K562 (cell line): ENCODE measurements at regions not wholly inside any gene's neighbourhood (a gene's known extent, or its start where the extent isn't known, plus 50 kb on each side); places are given as distances from the start of the nearest gene placed in this dataset.

Experiments used
- ATAC-seq: fragments of 200-7000 bp; cut with Tn5 transposase; 3 replicates; pipeline ENCODE4 v1.9.1; 2020; ENCODE audit warnings: moderate library complexity
- BruUV-seq: library from RNA; stranded (reverse); fragments of 400-500 nt; replicated peaks from 2 replicates; lab custom pipeline; 2021; lab: Mats Ljungman, UMichigan
- CTCF ChIA-PET: fragments of 300-600 bp; formaldehyde crosslinking; extraction: SDS; loops from one replicate; lab custom pipeline; 2021; ENCODE audit warnings: low intra/inter-chr PET ratio; lab: Yijun Ruan, JAX
- POLR2A ChIA-PET: fragments of 300-600, 350-650 bp; sonication (Branson Sonifier 250); formaldehyde crosslinking; extraction: SDS; loops from one replicate; lab custom pipeline; 2021; ENCODE audit warnings: antibody characterized with exemption, inconsistent platforms; lab: Yijun Ruan, JAX
- DNase-seq, 4 experiments: peaks; one replicate each; pipeline versions ENCODE4 v3.0.0 to v3.0.0-alpha.2; 2011 to 2018; ENCODE audit warnings: low spot score in 3 of 4, mixed read lengths in 3 of 4; ENCODE audit errors: extremely low read depth in 1 of 4
- FAIRE-seq: peaks from 2 replicates; lab custom pipeline; 2011; peaks lifted over from hg19 to GRCh38; lab: Jason Lieb, UNC
- H2AFZ ChIP-seq: 2 replicates; pipeline ENCODE4 v1.6.0; 2011; ENCODE audit warnings: low read depth, low read length, control low read depth, inconsistent platforms
- H3K27ac ChIP-seq: fragments of 200-600 bp; 3 replicates; pipeline ENCODE4 v1.8.0; 2011; ENCODE audit warnings: low read depth, mild to moderate bottlenecking, control low read depth, inconsistent platforms, low read length, moderate library complexity, mixed read lengths; ENCODE audit errors: extremely low read depth
- H3K27me3 ChIP-seq, 2 experiments: fragments of 300-600 bp in 1 of 2; 2 replicates in 1 of 2; 3 replicates in 1 of 2; pipeline versions ENCODE4 v1.6.0 to v1.8.0; 2011; ENCODE audit warnings: inconsistent platforms in 2 of 2, low read length in 2 of 2, mild to moderate bottlenecking in 1 of 2, mixed read lengths in 1 of 2, moderate library complexity in 1 of 2; ENCODE audit not compliant: control insufficient read depth in 2 of 2, insufficient read depth in 2 of 2
- H3K36me3 ChIP-seq: fragments of 300-600 bp; 3 replicates; pipeline ENCODE4 v1.8.0; 2011; ENCODE audit warnings: mild to moderate bottlenecking, low read length, inconsistent platforms; ENCODE audit not compliant: control insufficient read depth, insufficient read depth
- H3K4me1 ChIP-seq, 2 experiments: fragments of 200-600 bp in 1 of 2; replicated peaks in 1 of 2; 2 replicates in 1 of 2; 3 replicates in 1 of 2; pipeline versions ENCODE4 v1.5.1 to v1.8.0; 2011; ENCODE audit warnings: inconsistent platforms in 2 of 2, low read length in 2 of 2, mild to moderate bottlenecking in 1 of 2, mixed read lengths in 1 of 2, moderate library complexity in 1 of 2; ENCODE audit not compliant: control insufficient read depth in 2 of 2, insufficient read depth in 2 of 2
- H3K4me2 ChIP-seq: 2 replicates; pipeline ENCODE4 v1.6.1; 2011; ENCODE audit warnings: low read length, control low read depth, inconsistent platforms, mixed read lengths; ENCODE audit not compliant: insufficient read depth
- H3K4me3 ChIP-seq: fragments of 200-600 bp; sonication (generic), shearing (Covaris generic); 2 replicates; pipeline ENCODE4 v1.5.1; 2016; ENCODE audit warnings: control low read depth, inconsistent platforms
- H3K79me2 ChIP-seq: fragments of 200-600 bp; 3 replicates; pipeline ENCODE4 v1.8.0; 2011; ENCODE audit warnings: low read length, inconsistent platforms; ENCODE audit not compliant: control insufficient read depth, insufficient read depth
- H3K9ac ChIP-seq, 2 experiments: 2 replicates each; pipeline versions ENCODE4 v1.6.0 to v1.6.1; 2011; ENCODE audit warnings: low read depth in 2 of 2, low read length in 2 of 2, control low read depth in 1 of 2, inconsistent platforms in 1 of 2, mild to moderate bottlenecking in 1 of 2, mixed read lengths in 1 of 2; ENCODE audit not compliant: insufficient read depth in 1 of 2
- H3K9me1 ChIP-seq: one replicate; pipeline ENCODE4 v1.6.0; 2011; ENCODE audit warnings: inconsistent platforms, mild to moderate bottlenecking, low read length, moderate library complexity; ENCODE audit not compliant: control insufficient read depth, insufficient read depth
- H3K9me3 ChIP-seq: replicated peaks from 2 replicates; pipeline ENCODE4 v1.5.1; 2011; ENCODE audit warnings: low read depth, low read length, inconsistent platforms; ENCODE audit not compliant: control insufficient read depth, insufficient read depth
- H4K20me1 ChIP-seq: replicated peaks from 2 replicates; pipeline ENCODE4 v1.6.1; 2011; ENCODE audit warnings: low read length, inconsistent platforms, mixed read lengths; ENCODE audit not compliant: control insufficient read depth, insufficient read depth
- PCBP1 ChIP-seq: fragments of 200-400 bp; formaldehyde crosslinking; IDR thresholded peaks from 2 replicates; pipeline ENCODE4 v1.6.1; 2018; ENCODE audit warnings: mild to moderate bottlenecking, low read depth, low read length; ENCODE audit not compliant: poor library complexity, severe bottlenecking
- POU5F1 ChIP-seq: fragments of 150-350 bp; IDR thresholded peaks from 2 replicates; pipeline ENCODE4 v1.6.1; 2014; ENCODE audit warnings: borderline replicate concordance, low read length, low read depth, mild to moderate bottlenecking; ENCODE audit not compliant: partially characterized antibody
- XRCC4 ChIP-seq: IDR thresholded peaks from one replicate; pipeline ENCODE4 v1.6.1; 2011; ENCODE audit not compliant: insufficient read depth, insufficient read length; ENCODE audit errors: extremely low read depth
- WGBS: fragments of 100-300 bp; shearing (Covaris generic); methylation state at CpG from one replicate; pipeline ENCODE4 v1.1.6; 2016; ENCODE audit warnings: low coverage, mixed read lengths; ENCODE audit not compliant: insufficient coverage; ENCODE audit errors: missing lambda C conversion rate; 5-methylcytosine and 5-hydroxymethylcytosine counted together
- in situ Hi-C: fragments of 300-500 bp; cut with MboI; formaldehyde crosslinking; loops from 4 replicates; pipeline ENCODE4 v1.15.0; 2018; ENCODE audit warnings: inconsistent platforms, mixed read lengths
- intact Hi-C: fragments of 100-400 bp; cut with micrococcal nuclease; formaldehyde crosslinking; loops from 2 replicates; pipeline ENCODE4 v1.14.2; 2022
- TF ChIP-seq, protein P1 (sequence below): sonication (generic); formaldehyde crosslinking; IDR thresholded peaks from 2 replicates; pipeline ENCODE4 v1.8.0; 2022; ENCODE audit warnings: mild to moderate bottlenecking, missing genetic modification reagents, borderline replicate concordance
- TF ChIP-seq, protein P2 (sequence below): fragments of 200-600 bp; sonication (generic); IDR thresholded peaks from one replicate; pipeline ENCODE4 v1.6.1; 2012; ENCODE audit warnings: mild to moderate bottlenecking, low read depth, low read length, inconsistent platforms

DNA sequence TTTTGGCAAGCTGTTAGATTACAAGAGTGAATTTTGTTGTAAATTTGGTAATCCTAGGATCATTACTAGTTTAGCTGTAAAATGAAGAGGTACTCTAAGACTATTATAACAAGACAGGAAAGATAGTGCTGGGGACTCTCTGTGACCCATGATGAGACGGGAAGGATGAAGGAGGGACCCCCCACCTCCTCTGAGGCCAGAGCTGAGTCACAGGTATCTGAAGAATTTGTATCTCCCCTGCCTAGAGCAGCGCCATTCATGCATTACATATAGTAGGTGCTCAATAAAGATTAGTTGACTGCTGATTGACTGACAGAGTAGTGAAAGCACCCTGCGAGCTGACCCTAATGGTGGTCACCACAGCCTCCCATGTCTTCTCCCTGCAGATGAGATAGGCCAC lies 202.8 kb downstream of the SNX18 start (continued):
- TF ChIP-seq, protein P1, sequence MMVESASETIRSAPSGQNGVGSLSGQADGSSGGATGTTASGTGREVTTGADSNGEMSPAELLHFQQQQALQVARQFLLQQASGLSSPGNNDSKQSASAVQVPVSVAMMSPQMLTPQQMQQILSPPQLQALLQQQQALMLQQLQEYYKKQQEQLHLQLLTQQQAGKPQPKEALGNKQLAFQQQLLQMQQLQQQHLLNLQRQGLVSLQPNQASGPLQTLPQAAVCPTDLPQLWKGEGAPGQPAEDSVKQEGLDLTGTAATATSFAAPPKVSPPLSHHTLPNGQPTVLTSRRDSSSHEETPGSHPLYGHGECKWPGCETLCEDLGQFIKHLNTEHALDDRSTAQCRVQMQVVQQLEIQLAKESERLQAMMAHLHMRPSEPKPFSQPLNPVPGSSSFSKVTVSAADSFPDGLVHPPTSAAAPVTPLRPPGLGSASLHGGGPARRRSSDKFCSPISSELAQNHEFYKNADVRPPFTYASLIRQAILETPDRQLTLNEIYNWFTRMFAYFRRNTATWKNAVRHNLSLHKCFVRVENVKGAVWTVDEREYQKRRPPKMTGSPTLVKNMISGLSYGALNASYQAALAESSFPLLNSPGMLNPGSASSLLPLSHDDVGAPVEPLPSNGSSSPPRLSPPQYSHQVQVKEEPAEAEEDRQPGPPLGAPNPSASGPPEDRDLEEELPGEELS (CRISPR knock-in tag): no peak
- TF ChIP-seq PCBP1: no peak

GRCh38 chr5:54719384-54720283 lies 202.1 kb downstream of the SNX18 start:
- no peak for DNase-seq
- Histone ChIP-seq H3K9me1 (no peaks in the 10 kb centered on the region), H3K36me3 (no peaks in the 10 kb centered on the region), H3K4me3 (no peak overlapping the region), H2AFZ (no peak overlapping the region), H3K79me2 (no peaks in the 10 kb centered on the region), H3K27ac (no peak overlapping the region), H3K9ac (peak overlapping the region in 1 of 2 experiments; percentile 46; a peak in 1 of 4 replicates), H3K4me2 (no peak overlapping the region), H4K20me1 (no peaks in the 10 kb centered on the region), H3K27me3 (no peaks in the 10 kb centered on the region), H3K4me1 (peaks cover 5 to 13% of the 10 kb centered on the region in 2 experiments; a peak in 2 of 5 replicates), H3K9me3 (no peaks in the 10 kb centered on the region)
- ChIA-PET POLR2A (interaction anchor here (0.7 to 1.2 kb wide), 5 partner anchors 13 to 118 kb away, joined by 3 to 4 read pairs (median 3); no protein-coding TSS in a partner anchor), CTCF (no interaction called here)
- no TSS peak for BruUV-seq
- in situ Hi-C loops: no loop called here
- 21% methylated on average over 7 of the region's 7 CpGs for WGBS
- intact Hi-C loops: no loop called here
- peak; percentile 32 for FAIRE-seq
- peak; percentile 65 for ATAC-seq
- TF ChIP-seq POU5F1: no peak
- TF ChIP-seq, protein P2, sequence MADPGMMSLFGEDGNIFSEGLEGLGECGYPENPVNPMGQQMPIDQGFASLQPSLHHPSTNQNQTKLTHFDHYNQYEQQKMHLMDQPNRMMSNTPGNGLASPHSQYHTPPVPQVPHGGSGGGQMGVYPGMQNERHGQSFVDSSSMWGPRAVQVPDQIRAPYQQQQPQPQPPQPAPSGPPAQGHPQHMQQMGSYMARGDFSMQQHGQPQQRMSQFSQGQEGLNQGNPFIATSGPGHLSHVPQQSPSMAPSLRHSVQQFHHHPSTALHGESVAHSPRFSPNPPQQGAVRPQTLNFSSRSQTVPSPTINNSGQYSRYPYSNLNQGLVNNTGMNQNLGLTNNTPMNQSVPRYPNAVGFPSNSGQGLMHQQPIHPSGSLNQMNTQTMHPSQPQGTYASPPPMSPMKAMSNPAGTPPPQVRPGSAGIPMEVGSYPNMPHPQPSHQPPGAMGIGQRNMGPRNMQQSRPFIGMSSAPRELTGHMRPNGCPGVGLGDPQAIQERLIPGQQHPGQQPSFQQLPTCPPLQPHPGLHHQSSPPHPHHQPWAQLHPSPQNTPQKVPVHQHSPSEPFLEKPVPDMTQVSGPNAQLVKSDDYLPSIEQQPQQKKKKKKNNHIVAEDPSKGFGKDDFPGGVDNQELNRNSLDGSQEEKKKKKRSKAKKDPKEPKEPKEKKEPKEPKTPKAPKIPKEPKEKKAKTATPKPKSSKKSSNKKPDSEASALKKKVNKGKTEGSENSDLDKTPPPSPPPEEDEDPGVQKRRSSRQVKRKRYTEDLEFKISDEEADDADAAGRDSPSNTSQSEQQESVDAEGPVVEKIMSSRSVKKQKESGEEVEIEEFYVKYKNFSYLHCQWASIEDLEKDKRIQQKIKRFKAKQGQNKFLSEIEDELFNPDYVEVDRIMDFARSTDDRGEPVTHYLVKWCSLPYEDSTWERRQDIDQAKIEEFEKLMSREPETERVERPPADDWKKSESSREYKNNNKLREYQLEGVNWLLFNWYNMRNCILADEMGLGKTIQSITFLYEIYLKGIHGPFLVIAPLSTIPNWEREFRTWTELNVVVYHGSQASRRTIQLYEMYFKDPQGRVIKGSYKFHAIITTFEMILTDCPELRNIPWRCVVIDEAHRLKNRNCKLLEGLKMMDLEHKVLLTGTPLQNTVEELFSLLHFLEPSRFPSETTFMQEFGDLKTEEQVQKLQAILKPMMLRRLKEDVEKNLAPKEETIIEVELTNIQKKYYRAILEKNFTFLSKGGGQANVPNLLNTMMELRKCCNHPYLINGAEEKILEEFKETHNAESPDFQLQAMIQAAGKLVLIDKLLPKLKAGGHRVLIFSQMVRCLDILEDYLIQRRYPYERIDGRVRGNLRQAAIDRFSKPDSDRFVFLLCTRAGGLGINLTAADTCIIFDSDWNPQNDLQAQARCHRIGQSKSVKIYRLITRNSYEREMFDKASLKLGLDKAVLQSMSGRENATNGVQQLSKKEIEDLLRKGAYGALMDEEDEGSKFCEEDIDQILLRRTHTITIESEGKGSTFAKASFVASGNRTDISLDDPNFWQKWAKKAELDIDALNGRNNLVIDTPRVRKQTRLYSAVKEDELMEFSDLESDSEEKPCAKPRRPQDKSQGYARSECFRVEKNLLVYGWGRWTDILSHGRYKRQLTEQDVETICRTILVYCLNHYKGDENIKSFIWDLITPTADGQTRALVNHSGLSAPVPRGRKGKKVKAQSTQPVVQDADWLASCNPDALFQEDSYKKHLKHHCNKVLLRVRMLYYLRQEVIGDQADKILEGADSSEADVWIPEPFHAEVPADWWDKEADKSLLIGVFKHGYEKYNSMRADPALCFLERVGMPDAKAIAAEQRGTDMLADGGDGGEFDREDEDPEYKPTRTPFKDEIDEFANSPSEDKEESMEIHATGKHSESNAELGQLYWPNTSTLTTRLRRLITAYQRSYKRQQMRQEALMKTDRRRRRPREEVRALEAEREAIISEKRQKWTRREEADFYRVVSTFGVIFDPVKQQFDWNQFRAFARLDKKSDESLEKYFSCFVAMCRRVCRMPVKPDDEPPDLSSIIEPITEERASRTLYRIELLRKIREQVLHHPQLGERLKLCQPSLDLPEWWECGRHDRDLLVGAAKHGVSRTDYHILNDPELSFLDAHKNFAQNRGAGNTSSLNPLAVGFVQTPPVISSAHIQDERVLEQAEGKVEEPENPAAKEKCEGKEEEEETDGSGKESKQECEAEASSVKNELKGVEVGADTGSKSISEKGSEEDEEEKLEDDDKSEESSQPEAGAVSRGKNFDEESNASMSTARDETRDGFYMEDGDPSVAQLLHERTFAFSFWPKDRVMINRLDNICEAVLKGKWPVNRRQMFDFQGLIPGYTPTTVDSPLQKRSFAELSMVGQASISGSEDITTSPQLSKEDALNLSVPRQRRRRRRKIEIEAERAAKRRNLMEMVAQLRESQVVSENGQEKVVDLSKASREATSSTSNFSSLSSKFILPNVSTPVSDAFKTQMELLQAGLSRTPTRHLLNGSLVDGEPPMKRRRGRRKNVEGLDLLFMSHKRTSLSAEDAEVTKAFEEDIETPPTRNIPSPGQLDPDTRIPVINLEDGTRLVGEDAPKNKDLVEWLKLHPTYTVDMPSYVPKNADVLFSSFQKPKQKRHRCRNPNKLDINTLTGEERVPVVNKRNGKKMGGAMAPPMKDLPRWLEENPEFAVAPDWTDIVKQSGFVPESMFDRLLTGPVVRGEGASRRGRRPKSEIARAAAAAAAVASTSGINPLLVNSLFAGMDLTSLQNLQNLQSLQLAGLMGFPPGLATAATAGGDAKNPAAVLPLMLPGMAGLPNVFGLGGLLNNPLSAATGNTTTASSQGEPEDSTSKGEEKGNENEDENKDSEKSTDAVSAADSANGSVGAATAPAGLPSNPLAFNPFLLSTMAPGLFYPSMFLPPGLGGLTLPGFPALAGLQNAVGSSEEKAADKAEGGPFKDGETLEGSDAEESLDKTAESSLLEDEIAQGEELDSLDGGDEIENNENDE: no peak
- TF ChIP-seq XRCC4: no peak
